Prostate gland (tissue), 2 donors: ENCODE measurements at regions not wholly inside any gene's neighbourhood (a gene's known extent, or its start where the extent isn't known, plus 50 kb on each side); places are given as distances from the start of the nearest gene placed in this dataset.

ENCODE experiments used
- DNase-seq: peaks from one replicate; pipeline ENCODE4 v3.0.0-alpha.2; 2019; ENCODE audit warnings: low spot score
- H3K27ac ChIP-seq, 2 donors: fragments of 200-600 bp; sonication (generic); 2 replicates each; pipeline ENCODE4 v1.5.1; 2017 to 2019
- H3K27me3 ChIP-seq: fragments of 200-600 bp; sonication (generic); replicated peaks from 2 replicates; pipeline ENCODE4 v1.5.1; 2019; ENCODE audit not compliant: insufficient read depth
- H3K36me3 ChIP-seq, 2 donors: fragments of 200-600 bp; sonication (generic); 1 replicate in 1 of 2; 2 replicates in 1 of 2; pipeline versions ENCODE4 v1.5.1 to v1.8.1; 2017 to 2019
- H3K4me1 ChIP-seq: fragments of 200-600 bp; sonication (generic); replicated peaks from 2 replicates; pipeline ENCODE4 v1.5.1; 2019
- H3K4me3 ChIP-seq, 2 donors: fragments of 200-600 bp; sonication (generic); 2 replicates each; pipeline ENCODE4 v1.5.1; 2017 to 2019
- H3K9me3 ChIP-seq: fragments of 200-600 bp; sonication (generic); 2 replicates; pipeline ENCODE4 v1.5.1; 2017
- CTCF ChIP-seq, 4 experiments: fragments of 200-600 bp in 2 of 4; fragments of 450-650 bp in 2 of 4; sonication (generic) in 2 of 4; IDR thresholded peaks; 1 replicate in 3 of 4; 2 replicates in 1 of 4; pipeline ENCODE4 v1.5.1; 2016 to 2019; ENCODE audit warnings: antibody characterized with exemption in 4 of 4, mild to moderate bottlenecking in 2 of 4, moderate library complexity in 2 of 4
- POLR2A ChIP-seq: fragments of 450-650 bp; IDR thresholded peaks from one replicate; pipeline ENCODE4 v1.6.1; 2016; ENCODE audit warnings: antibody characterized with exemption, mild to moderate bottlenecking
- POLR2AphosphoS5 ChIP-seq: sonication (generic); formaldehyde crosslinking; IDR thresholded peaks from one replicate; pipeline ENCODE4 v1.6.1; 2017; ENCODE audit warnings: antibody characterized with exemption
- whole genome bisulfite sequencing: methylation state at CpG from one replicate; pipeline ENCODE4 v1.1.5; 2018; 5-methylcytosine and 5-hydroxymethylcytosine counted together
- intact Hi-C: fragments of 100-400 bp; cut with DNase I; formaldehyde crosslinking; loops from one replicate; pipeline ENCODE4 v1.14.2; 2022

DNA sequence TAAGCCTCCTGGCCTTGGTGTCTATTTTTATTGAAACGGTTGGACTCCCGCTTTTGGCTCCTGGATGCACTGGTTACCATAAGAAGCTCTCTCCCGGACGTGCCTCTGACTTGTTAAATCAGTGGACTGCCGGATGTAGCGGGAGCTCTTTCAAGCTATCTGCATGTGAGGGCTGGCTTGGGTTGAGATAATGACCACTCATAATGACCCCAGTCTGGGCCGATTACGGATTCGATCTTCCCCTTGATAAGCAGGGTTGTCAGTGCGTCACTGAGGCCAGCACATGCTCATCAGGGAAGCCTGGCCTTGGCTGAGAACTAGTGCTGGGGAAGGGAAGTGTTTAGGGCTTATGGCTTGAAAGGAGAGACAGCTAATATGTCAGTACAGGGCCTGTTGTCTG, 528.1 kb downstream of the CDH26 start:
- no peaks in the 10 kb centered on the region for H3K36me3 ChIP-seq
- TF ChIP-seq POLR2A (no peak), POLR2AphosphoS5 (no peak), CTCF (IDR thresholded peaks at IDR 0.05) (no peak)
- no peaks in the 10 kb centered on the region for H3K4me1 ChIP-seq
- H3K9me3 ChIP-seq: no peaks in the 10 kb centered on the region
- H3K27me3 ChIP-seq: no peaks in the 10 kb centered on the region
- intact Hi-C loops: no loop called here
- no peak for DNase-seq
- WGBS: 83% methylated on average over 10 of the region's 10 CpGs
- no peak overlapping the region for H3K27ac ChIP-seq
- no peak overlapping the region for H3K4me3 ChIP-seq

- Histone ChIP-seq H3K9me3 (no peaks in the 10 kb centered on the region), H3K36me3 (no peaks in the 10 kb centered on the region), H3K27me3 (no peaks in the 10 kb centered on the region), H3K4me1 (no peaks in the 10 kb centered on the region), H3K4me3 (no peak overlapping the region), H3K27ac (no peak overlapping the region)
- intact Hi-C loops: no loop called here
- DNase-seq: no peak
- TF ChIP-seq POLR2A: no peak
- TF ChIP-seq CTCF (IDR thresholded peaks at IDR 0.05): no peak
- no peak for TF ChIP-seq POLR2AphosphoS5
- WGBS: 90% methylated on average over 8 of the region's 8 CpGs
Observed at GRCh38 chr20:60486937-60487336, 528.7 kb downstream of the CDH26 start.

- no peak for DNase-seq
- intact Hi-C loops: no loop called here
- 71% methylated on average over 8 of the region's 8 CpGs for WGBS
- Histone ChIP-seq H3K27me3 (no peaks in the 10 kb centered on the region), H3K9me3 (no peaks in the 10 kb centered on the region), H3K27ac (no peak overlapping the region), H3K4me1 (no peaks in the 10 kb centered on the region), H3K4me3 (no peak overlapping the region), H3K36me3 (no peaks in the 10 kb centered on the region)
- TF ChIP-seq POLR2AphosphoS5 (no peak), CTCF (IDR thresholded peaks at IDR 0.05) (no peak)
Observed at GRCh38 chr20:60490217-60491050, 532.2 kb downstream of the CDH26 start.

DNA sequence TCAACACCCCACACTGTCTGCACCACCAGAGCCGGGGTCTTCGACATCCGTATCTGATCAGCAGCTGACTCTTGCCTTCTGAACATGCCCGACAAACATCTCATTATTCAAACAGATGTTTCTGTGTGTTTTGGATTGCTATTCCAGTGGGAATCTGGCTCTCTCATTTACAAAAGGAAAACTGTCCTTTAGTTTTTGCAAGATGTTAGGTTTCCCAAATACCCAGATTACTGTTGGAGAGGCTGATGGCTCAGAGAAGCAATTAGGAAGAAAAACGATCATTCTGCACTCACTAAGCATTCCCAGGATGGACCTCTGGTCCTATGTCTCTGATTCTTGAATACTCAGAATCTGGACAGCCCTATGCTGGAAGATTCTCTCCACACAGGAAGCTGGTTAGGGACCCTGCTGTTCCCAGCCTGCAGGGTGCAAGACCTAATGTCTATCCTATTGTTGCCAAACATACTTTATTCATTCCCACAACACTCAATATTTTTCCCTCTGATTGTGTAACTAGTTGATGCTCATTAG, 532.9 kb downstream of the CDH26 start:
- no peak for TF ChIP-seq CTCF (IDR thresholded peaks at IDR 0.05)
- no peak overlapping the region for H3K27ac ChIP-seq

DNA sequence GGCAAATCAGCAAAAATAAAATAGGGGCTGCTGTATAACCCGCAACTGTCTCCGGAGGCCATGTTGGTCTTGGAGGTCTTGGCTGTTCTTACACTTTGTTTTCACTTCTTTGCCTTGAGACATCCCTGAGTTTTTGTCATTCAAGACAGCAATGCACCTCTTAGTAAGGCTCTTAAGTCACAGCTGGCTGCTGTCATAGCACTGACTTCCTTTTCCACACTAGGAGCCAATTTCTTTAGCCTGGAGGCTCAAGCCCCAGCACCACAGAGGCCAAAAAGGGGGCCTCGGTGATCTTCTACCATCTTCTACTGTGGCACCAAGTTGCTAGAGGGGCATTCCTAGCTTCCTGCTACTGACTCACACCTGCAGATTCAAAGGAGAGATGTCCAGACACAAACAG, 536.3 kb downstream of the CDH26 start:
- H3K4me3 ChIP-seq: no peak overlapping the region
- H3K27ac ChIP-seq: no peak overlapping the region
- intact Hi-C loops: no loop called here
- H3K4me1 ChIP-seq: no peaks in the 10 kb centered on the region
- WGBS: 87% methylated on average over 3 of the region's 3 CpGs
- TF ChIP-seq POLR2AphosphoS5 (no peak), CTCF (IDR thresholded peaks at IDR 0.05) (no peak), POLR2A (no peak)
- H3K36me3 ChIP-seq: no peaks in the 10 kb centered on the region
- no peaks in the 10 kb centered on the region for H3K27me3 ChIP-seq
- H3K9me3 ChIP-seq: no peaks in the 10 kb centered on the region
- DNase-seq: no peak

More for the DNA sequence above, 532.9 kb downstream of the CDH26 start:
- Histone ChIP-seq H3K27me3 (no peaks in the 10 kb centered on the region), H3K9me3 (no peaks in the 10 kb centered on the region), H3K36me3 (no peaks in the 10 kb centered on the region), H3K4me1 (no peaks in the 10 kb centered on the region), H3K4me3 (no peak overlapping the region)
- DNase-seq: no peak
- intact Hi-C loops: no loop called here
- WGBS: 58% methylated on average over 5 of the region's 5 CpGs
